GM21360 (cell line): ENCODE measurements at regions not wholly inside any gene's neighbourhood (a gene's known extent, or its start where the extent isn't known, plus 50 kb on each side); places are given as distances from the start of the nearest gene placed in this dataset.
"Not testable (repeated sequence)": the region's sequence is repeated elsewhere in the genome, so short reads cannot be mapped to it uniquely, and the experiment has no call there.

Experiments
- ATAC-seq: cut with Tn5 transposase; IDR thresholded peaks from one replicate; pipeline ENCODE4 v1.9.1; 2021; ENCODE audit warnings: mild to moderate bottlenecking, moderate library complexity; ENCODE audit not compliant: unreplicated experiment

DNA sequence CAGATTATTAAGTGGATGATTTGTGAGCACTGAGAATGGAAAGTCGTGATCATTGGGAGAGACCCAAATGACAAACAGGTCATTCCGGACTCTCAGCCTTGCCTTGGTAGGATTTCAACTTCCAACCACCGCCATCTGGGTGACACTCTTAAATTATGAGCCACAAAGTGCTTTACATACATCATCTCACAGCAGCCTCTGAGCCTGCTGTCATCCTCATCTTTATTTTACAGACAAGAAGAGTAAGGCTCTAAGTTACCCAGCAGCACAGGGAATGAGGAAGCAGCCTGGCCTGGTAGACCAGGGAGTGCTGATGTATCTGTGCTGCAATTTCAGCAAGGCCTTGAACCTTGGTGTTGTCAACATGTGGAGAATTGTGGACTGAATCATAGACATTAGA is 105.8 kb upstream of the TRIM2 start:
- ATAC-seq = no peak

GRCh38 chr4:153099391-153100140 is 104.7 kb upstream of the TRIM2 start:
- ATAC-seq = no peak

GRCh38 chr4:153106736-153107135 is 97.5 kb upstream of the TRIM2 start:
- ATAC-seq = not testable (repeated sequence)

GRCh38 chr4:153107246-153107645 is 97.0 kb upstream of the TRIM2 start:
- no peak for ATAC-seq

DNA sequence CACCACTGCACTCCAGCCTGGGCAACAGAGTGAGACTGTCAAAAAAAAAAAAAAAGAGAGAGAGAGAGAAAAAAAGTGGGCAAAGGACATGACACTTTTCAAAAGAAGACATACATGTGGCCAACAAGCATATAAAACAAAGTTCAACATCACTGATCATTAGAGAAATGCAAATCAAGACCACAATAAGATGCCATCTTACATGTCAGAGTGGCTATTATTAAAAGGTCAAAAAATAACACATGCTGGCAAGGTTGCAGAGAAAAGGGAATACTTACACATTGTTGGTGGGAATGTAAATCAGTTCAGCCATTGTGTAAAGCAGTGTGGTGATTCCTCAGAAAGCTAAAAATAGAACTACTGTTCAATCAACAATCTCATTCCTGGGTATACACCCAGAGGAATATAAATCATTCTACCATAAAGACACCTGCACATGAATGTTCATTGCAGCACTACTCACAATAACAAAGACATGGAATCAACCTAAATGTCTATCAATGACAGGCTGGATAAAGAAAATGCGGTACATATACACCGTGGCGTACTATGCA is 94.9 kb upstream of the TRIM2 start:
- no peak for ATAC-seq

DNA sequence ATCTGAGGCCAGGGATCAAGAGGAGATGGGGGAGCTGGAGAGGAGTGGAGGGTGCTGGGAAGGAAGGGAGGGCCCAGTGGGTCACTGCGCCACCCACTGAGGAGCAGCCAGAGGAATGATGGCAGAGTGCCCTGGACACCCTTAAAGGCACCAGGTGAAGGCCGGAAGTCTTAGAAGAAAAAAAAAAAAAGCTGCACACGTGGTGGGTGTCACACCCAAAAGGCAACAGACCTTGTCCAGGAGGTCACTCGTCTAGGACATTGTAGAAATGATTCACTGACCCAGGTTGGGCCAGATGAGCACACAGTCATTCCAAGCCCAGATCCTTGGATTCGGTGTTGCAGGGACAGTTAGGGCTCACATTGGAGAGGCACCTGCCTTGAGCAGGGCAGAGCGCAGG is 93.5 kb upstream of the TRIM2 start:
- ATAC-seq = no peak

GRCh38 chr4:153111426-153112040 is 92.7 kb upstream of the TRIM2 start:
- ATAC-seq = no peak

DNA sequence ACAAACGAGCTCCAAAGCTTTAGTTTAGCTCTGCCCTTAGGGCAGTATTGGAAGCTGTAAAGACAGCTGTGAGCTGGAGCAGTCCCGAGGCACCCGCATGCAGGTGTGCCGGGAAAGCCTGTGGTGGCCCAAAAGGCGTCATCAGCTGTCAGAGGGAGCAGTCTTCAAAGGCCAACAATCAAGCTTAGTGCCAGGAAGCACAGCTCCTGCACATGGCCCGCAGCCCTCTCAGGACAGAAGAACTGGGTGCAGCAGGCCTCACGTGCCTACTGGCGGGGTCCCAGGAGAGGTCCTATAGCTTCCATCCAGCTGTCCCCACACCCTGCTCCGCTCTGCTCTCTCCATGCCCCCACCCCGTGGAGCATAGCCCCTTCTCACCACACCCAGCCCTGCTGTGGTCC is 92.2 kb upstream of the TRIM2 start:
- ATAC-seq = no peak

- no peak for ATAC-seq
Observed at GRCh38 chr4:153113061-153113837, 91.0 kb upstream of the TRIM2 start.

- ATAC-seq = no peak
Observed at GRCh38 chr4:153113838-153114105, 90.5 kb upstream of the TRIM2 start.

GRCh38 chr4:153114771-153115321 is 89.4 kb upstream of the TRIM2 start:
- no peak for ATAC-seq

DNA sequence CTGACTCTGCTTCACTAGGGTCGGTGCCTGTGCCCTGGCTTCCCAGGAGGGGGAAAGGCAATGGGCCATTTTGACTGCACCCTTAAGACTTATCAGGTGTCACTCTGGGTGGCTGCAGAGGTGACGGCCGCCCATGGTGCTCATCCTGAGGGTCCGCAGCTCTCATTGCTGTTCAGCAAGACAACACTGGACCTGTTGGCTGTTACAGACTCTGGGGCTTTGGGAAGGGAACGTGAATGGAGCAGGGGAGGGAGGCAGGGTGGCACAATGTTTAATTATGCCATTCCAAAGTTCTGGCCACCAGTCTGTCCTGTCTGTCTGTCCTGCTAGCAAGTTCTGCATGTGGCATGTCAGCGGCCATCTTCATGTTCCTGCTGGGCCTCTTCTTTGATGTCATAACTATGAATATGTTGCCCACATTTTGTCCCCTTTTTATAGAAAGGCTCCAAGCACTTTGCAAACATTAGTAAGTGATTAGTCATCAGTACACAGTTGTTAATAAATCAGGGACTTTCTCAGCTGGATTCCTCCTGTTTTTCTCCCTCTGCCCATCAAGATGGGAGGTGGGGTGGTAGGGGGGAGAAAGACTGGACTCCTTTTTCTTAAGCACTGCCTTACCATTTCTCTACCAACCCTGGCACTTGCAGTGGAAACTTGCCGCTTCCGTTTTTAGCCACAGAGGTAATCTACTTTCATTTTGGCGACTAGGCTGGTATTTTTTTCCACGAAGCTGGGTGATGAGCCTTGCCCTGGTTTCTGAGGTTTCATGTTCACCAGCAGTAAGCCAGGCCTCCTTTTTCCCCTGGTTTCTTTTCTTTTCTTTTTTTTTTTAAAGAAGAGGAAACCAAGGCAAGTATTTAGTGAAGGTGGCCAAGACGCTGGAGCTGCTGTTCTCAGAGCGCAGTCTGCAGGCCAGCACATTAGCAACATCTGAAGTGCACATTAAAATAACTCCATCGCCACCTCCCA is 88.6 kb upstream of the TRIM2 start:
- ATAC-seq = peak; percentile 69

- no peak for ATAC-seq
Observed at GRCh38 chr4:153116291-153116680, 88.0 kb upstream of the TRIM2 start.

- no peak for ATAC-seq
Observed at GRCh38 chr4:153116801-153117200, 87.4 kb upstream of the TRIM2 start.

- ATAC-seq = no peak
Observed at GRCh38 chr4:153117554-153117953, 86.7 kb upstream of the TRIM2 start.

- no peak for ATAC-seq
Observed at GRCh38 chr4:153119626-153120025, 84.6 kb upstream of the TRIM2 start.

DNA sequence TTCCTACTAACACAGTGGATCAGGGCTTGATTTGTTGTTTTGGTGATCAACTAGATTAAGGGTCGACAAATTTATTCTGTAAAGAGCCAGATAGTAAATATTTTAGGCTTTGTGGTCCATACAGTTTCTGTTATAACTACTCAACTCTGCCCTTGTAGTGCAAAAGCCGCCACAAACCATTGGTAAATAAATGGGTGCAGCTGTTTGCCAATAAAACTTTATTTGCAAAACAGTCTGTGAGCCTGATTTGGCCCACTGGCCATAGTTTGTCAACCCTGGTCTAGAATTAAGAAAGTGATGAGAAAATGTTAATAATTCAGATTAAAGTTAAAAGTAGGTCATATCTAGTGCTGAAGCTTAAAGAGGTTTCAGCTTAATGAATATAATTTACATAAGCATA is 84.0 kb upstream of the TRIM2 start:
- ATAC-seq = no peak

DNA sequence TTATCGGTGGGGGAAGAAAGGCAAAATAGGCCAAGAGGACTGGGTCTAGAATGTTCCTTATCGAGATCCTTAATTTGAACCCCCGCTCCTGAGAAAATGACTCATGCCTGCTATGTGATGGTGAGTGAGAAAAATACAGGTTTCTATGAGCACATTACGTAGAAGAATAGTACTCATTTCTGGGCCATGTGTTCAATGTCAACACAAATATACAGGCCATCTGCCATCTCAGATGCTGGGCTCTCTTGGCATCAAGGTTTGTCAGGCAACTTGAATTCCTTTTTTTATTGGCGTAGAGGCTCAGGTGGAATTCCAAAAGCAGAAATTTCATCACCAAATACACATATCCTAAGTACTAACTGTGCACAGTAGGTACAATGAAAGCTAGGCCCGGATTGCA is 81.4 kb upstream of the TRIM2 start:
- no peak for ATAC-seq

DNA sequence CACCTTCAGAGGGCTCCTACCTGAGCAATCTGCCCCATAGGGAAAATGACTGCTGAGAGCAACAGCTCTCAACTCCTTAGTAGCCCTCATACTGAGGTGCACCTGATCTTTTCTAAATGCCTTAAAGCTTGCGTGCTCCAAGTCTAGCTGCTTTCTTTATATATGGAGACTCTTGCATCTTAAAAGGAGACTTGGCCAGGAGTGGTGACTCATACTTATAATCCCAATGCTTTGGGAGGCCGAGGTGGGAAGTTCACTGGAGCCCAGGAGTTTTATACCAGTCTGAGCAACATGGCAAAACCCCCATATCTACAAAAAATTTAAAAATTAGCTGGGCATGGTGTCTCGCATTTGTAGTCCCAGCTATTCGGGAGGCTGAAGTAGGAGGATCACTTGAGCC is 78.1 kb upstream of the TRIM2 start:
- no peak for ATAC-seq

DNA sequence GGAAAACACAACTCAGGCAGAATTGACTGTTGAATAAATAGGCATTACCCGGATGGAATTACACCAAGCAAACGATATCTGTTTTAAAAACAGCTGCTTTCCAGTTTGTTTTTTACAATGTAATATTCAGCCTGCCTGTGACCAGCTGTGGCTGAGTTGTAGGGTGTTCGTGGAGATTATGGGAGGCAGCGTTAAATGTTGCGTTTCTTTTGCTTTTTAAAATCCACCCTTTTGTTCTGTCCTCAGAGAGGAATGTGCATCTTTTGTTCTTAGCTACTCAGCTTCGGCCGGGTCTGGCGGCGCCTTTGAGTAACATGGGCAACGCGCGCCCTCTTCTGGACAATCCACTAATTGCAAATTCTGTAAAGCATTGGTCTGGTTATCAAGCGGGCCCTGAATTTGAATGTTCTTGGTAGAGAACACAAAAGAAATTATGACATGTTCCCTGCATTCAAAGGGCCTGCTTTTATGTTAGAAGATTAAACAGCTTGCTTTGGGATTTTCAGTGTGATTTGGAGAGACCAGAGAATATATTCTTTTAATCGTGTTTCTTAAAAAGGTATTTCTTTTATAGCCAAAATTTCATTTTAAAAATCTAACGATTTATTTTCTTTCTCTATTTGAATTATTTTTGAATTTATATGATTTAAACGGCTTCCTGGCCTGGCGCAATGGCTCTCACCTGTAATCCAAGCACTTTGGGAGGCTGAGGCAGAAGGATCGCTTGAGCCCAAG is 76.3 kb upstream of the TRIM2 start:
- ATAC-seq = peak; percentile 79
